T-helper 1 cell (primary cell): ENCODE measurements at regions not wholly inside any gene's neighbourhood (a gene's known extent, or its start where the extent isn't known, plus 50 kb on each side); places are given as distances from the start of the nearest gene placed in this dataset.

Source experiments
- DNase-seq, 5 donors: peaks; one replicate each; pipeline ENCODE4 v3.0.0-alpha.2; 2012 to 2020

GRCh38 chr17:69854225-69854780 is 220.7 kb upstream of the KCNJ16 start:
- DNase-seq, result no peak

- no peak for DNase-seq
Observed at GRCh38 chr17:69856946-69857345, 218.1 kb upstream of the KCNJ16 start.

GRCh38 chr17:69857412-69857835 is 217.6 kb upstream of the KCNJ16 start:
- DNase-seq, result no peak

- no peak for DNase-seq
Observed at GRCh38 chr17:69858460-69858859, 216.6 kb upstream of the KCNJ16 start.

- no peak for DNase-seq
Observed at GRCh38 chr17:69860142-69860680, 214.8 kb upstream of the KCNJ16 start.

GRCh38 chr17:69864462-69864861 is 210.6 kb upstream of the KCNJ16 start:
- DNase-seq, result no peak

- DNase-seq, result no peak
Observed at GRCh38 chr17:69869667-69870066, 205.4 kb upstream of the KCNJ16 start.

GRCh38 chr17:69870091-69870530 is 204.9 kb upstream of the KCNJ16 start:
- DNase-seq, result no peak

- DNase-seq, result no peak
Observed at GRCh38 chr17:69870751-69871199, 204.2 kb upstream of the KCNJ16 start.

GRCh38 chr17:69871318-69871717 is 203.7 kb upstream of the KCNJ16 start:
- DNase-seq, result no peak

GRCh38 chr17:69872675-69873262 is 202.3 kb upstream of the KCNJ16 start:
- no peak for DNase-seq

- no peak for DNase-seq
Observed at GRCh38 chr17:69874175-69874670, 200.8 kb upstream of the KCNJ16 start.

GRCh38 chr17:69876757-69877156 is 198.3 kb upstream of the KCNJ16 start:
- no peak for DNase-seq

GRCh38 chr17:69878661-69879060 is 196.4 kb upstream of the KCNJ16 start:
- DNase-seq, result no peak

GRCh38 chr17:69879576-69879975 is 195.4 kb upstream of the KCNJ16 start:
- no peak for DNase-seq

GRCh38 chr17:69880591-69881112 is 194.4 kb upstream of the KCNJ16 start:
- DNase-seq, result no peak

GRCh38 chr17:69882281-69882680 is 192.7 kb upstream of the KCNJ16 start:
- DNase-seq, result no peak

- no peak for DNase-seq
Observed at GRCh38 chr17:69883120-69883519, 191.9 kb upstream of the KCNJ16 start.

- no peak for DNase-seq
Observed at GRCh38 chr17:69884356-69884755, 190.7 kb upstream of the KCNJ16 start.

GRCh38 chr17:69884846-69885245 is 190.2 kb upstream of the KCNJ16 start:
- DNase-seq, result no peak

- DNase-seq, result no peak
Observed at GRCh38 chr17:69898601-69899000, 176.4 kb upstream of the KCNJ16 start.

GRCh38 chr17:69900101-69900500 is 174.9 kb upstream of the KCNJ16 start:
- no peak for DNase-seq

- DNase-seq, result no peak
Observed at GRCh38 chr17:69900829-69901228, 174.2 kb upstream of the KCNJ16 start.

GRCh38 chr17:69906306-69906705 is 168.7 kb upstream of the KCNJ16 start:
- no peak for DNase-seq
